Trophoblast cell (in vitro differentiated cells and primary cell): ENCODE measurements at regions not wholly inside any gene's neighbourhood (a gene's known extent, or its start where the extent isn't known, plus 50 kb on each side); places are given as distances from the start of the nearest gene placed in this dataset.

Source experiments
- DNase-seq, 2 donors: peaks; one replicate each; pipeline ENCODE4 v3.0.0-alpha.2; 2016
- H2AFZ ChIP-seq: 2 replicates; pipeline ENCODE4 v1.6.1; 2013; ENCODE audit warnings: low read length, moderate library complexity, mild to moderate bottlenecking; ENCODE audit not compliant: insufficient read depth, poor library complexity
- H2AK5ac ChIP-seq: 2 replicates; pipeline ENCODE4 v1.6.1; 2013; ENCODE audit warnings: mild to moderate bottlenecking, low read length
- H2BK120ac ChIP-seq: 2 replicates; pipeline ENCODE4 v1.6.1; 2013; ENCODE audit warnings: low read length, mild to moderate bottlenecking, moderate library complexity; ENCODE audit not compliant: insufficient read depth, poor library complexity
- H2BK12ac ChIP-seq: 2 replicates; pipeline ENCODE4 v1.6.1; 2013; ENCODE audit warnings: mild to moderate bottlenecking, low read length, moderate library complexity
- H2BK5ac ChIP-seq: 2 replicates; pipeline ENCODE4 v1.6.1; 2013; ENCODE audit warnings: low read length, low read depth, moderate library complexity, mild to moderate bottlenecking; ENCODE audit not compliant: poor library complexity
- H3K14ac ChIP-seq: 2 replicates; pipeline ENCODE4 v1.6.1; 2013; ENCODE audit warnings: mild to moderate bottlenecking, low read length
- H3K18ac ChIP-seq: 2 replicates; pipeline ENCODE4 v1.6.1; 2013; ENCODE audit warnings: mild to moderate bottlenecking, low read length
- H3K23ac ChIP-seq: 2 replicates; pipeline ENCODE4 v1.6.1; 2013; ENCODE audit warnings: low read length
- H3K27ac ChIP-seq: 2 replicates; pipeline ENCODE4 v1.5.1; 2013; ENCODE audit warnings: low read depth, mild to moderate bottlenecking, inconsistent platforms, low read length, moderate library complexity
- H3K27me3 ChIP-seq: 2 replicates; pipeline ENCODE4 v1.6.1; 2013; ENCODE audit warnings: inconsistent platforms, mild to moderate bottlenecking, low read length, moderate library complexity; ENCODE audit not compliant: insufficient read depth
- H3K36me3 ChIP-seq, 2 experiments: 1 replicate in 1 of 2; 2 replicates in 1 of 2; pipeline ENCODE4 v1.6.1; 2013; ENCODE audit warnings: low read length in 2 of 2, mild to moderate bottlenecking in 2 of 2, moderate library complexity in 1 of 2; ENCODE audit not compliant: insufficient read depth in 2 of 2, control insufficient read depth in 1 of 2
- H3K4ac ChIP-seq: 2 replicates; pipeline ENCODE4 v1.6.1; 2013; ENCODE audit warnings: low read depth, mild to moderate bottlenecking, low read length, moderate library complexity
- H3K4me1 ChIP-seq, 2 experiments: 1 replicate in 1 of 2; 2 replicates in 1 of 2; pipeline ENCODE4 v1.6.1; 2013; ENCODE audit warnings: low read length in 2 of 2, mild to moderate bottlenecking in 2 of 2, moderate library complexity in 1 of 2; ENCODE audit not compliant: insufficient read depth in 2 of 2, control insufficient read depth in 1 of 2
- H3K4me2 ChIP-seq: 2 replicates; pipeline ENCODE4 v1.6.1; 2013; ENCODE audit warnings: inconsistent platforms, mild to moderate bottlenecking, low read length, moderate library complexity
- H3K4me3 ChIP-seq: 2 replicates; pipeline ENCODE4 v1.5.1; 2013; ENCODE audit warnings: mild to moderate bottlenecking, low read depth, low read length, inconsistent platforms
- H3K79me1 ChIP-seq: one replicate; pipeline ENCODE4 v1.6.1; 2013; ENCODE audit warnings: low read length
- H3K79me2 ChIP-seq: 2 replicates; pipeline ENCODE4 v1.6.1; 2013; ENCODE audit warnings: low read length, mild to moderate bottlenecking; ENCODE audit not compliant: control insufficient read depth, insufficient read depth, poor library complexity
- H3K9ac ChIP-seq: 2 replicates; pipeline ENCODE4 v1.6.1; 2013; ENCODE audit warnings: mild to moderate bottlenecking, low read length
- H3K9me3 ChIP-seq: 2 replicates; pipeline ENCODE4 v1.6.1; 2013; ENCODE audit warnings: low read depth, mild to moderate bottlenecking, control low read depth, inconsistent platforms, low read length; ENCODE audit not compliant: insufficient read depth
- H4K12ac ChIP-seq: 2 replicates; pipeline ENCODE4 v1.6.1; 2013; ENCODE audit warnings: low read depth, mild to moderate bottlenecking, low read length, moderate library complexity
- H4K8ac ChIP-seq: 2 replicates; pipeline ENCODE4 v1.6.1; 2013; ENCODE audit warnings: low read depth, mild to moderate bottlenecking, low read length, moderate library complexity
- H4K91ac ChIP-seq: one replicate; pipeline ENCODE4 v1.6.1; 2013; ENCODE audit warnings: low read depth, mild to moderate bottlenecking, low read length, moderate library complexity
- WGBS: extraction: QIAGEN DNeasy Blood & Tissue Kit; methylation state at CpG from one replicate; pipeline ENCODE4 v1.1.7; 2013; ENCODE audit warnings: missing lambda C conversion rate; ENCODE audit not compliant: insufficient read length, insufficient coverage; ENCODE audit errors: extremely low coverage; 5-methylcytosine and 5-hydroxymethylcytosine counted together

GRCh38 chrX:9317176-9317575, 147.7 kb upstream of the TBL1X start:
- no CpG with 5 or more reads among the region's 7 CpGs for WGBS
- H3K4me2 ChIP-seq: no peak overlapping the region
- no peaks in the 10 kb centered on the region for H3K27me3 ChIP-seq
- no peak overlapping the region for H2BK12ac ChIP-seq
- H3K79me1 ChIP-seq: no peaks in the 10 kb centered on the region
- no peak overlapping the region for H2BK5ac ChIP-seq
- no peak overlapping the region for H4K12ac ChIP-seq
- no peaks in the 10 kb centered on the region for H3K79me2 ChIP-seq
- no peak overlapping the region for H3K4ac ChIP-seq
- no peak overlapping the region for H3K4me3 ChIP-seq
- H3K9ac ChIP-seq: no peak overlapping the region
- no peak overlapping the region for H2AK5ac ChIP-seq
- H3K27ac ChIP-seq: no peak overlapping the region
- DNase-seq: no peak
- no peak overlapping the region for H4K91ac ChIP-seq
- no peak overlapping the region for H2BK120ac ChIP-seq
- no peak overlapping the region for H3K18ac ChIP-seq
- H3K36me3 ChIP-seq: no peaks in the 10 kb centered on the region
- no peak overlapping the region for H3K14ac ChIP-seq
- no peak overlapping the region for H2AFZ ChIP-seq
- H3K9me3 ChIP-seq: no peaks in the 10 kb centered on the region
- no peaks in the 10 kb centered on the region for H3K4me1 ChIP-seq
- no peak overlapping the region for H3K23ac ChIP-seq
- H4K8ac ChIP-seq: no peak overlapping the region

GRCh38 chrX:9318213-9318612, 146.6 kb upstream of the TBL1X start:
- Histone ChIP-seq H3K4me3 (no peak overlapping the region), H2BK120ac (no peak overlapping the region)
- WGBS: no CpG with 5 or more reads among the region's 3 CpGs

GRCh38 chrX:9318766-9319165, 146.1 kb upstream of the TBL1X start:
- no peaks in the 10 kb centered on the region for H3K36me3 ChIP-seq
- WGBS: no CpG with 5 or more reads among the region's 14 CpGs

More at GRCh38 chrX:9318213-9318612, 146.6 kb upstream of the TBL1X start:
- no peak overlapping the region for H2AK5ac ChIP-seq
- H2AFZ ChIP-seq: no peak overlapping the region
- no peak for DNase-seq
- H3K23ac ChIP-seq: no peak overlapping the region
- H3K36me3 ChIP-seq: no peaks in the 10 kb centered on the region
- H3K27me3 ChIP-seq: no peaks in the 10 kb centered on the region
- H4K12ac ChIP-seq: no peak overlapping the region
- no peak overlapping the region for H4K91ac ChIP-seq
- H3K79me1 ChIP-seq: no peaks in the 10 kb centered on the region
- H3K27ac ChIP-seq: no peak overlapping the region
- no peak overlapping the region for H2BK12ac ChIP-seq
- H3K9me3 ChIP-seq: no peaks in the 10 kb centered on the region
- H3K79me2 ChIP-seq: no peaks in the 10 kb centered on the region
- H4K8ac ChIP-seq: no peak overlapping the region
- no peak overlapping the region for H3K14ac ChIP-seq
- no peaks in the 10 kb centered on the region for H3K4me1 ChIP-seq
- H3K9ac ChIP-seq: no peak overlapping the region
- no peak overlapping the region for H3K4me2 ChIP-seq
- no peak overlapping the region for H3K18ac ChIP-seq
- no peak overlapping the region for H3K4ac ChIP-seq
- no peak overlapping the region for H2BK5ac ChIP-seq

GRCh38 chrX:9320940-9321339, 143.9 kb upstream of the TBL1X start:
- no peak overlapping the region for H3K4me3 ChIP-seq
- no peak overlapping the region for H2BK12ac ChIP-seq
- H3K79me1 ChIP-seq: no peaks in the 10 kb centered on the region
- H3K4ac ChIP-seq: no peak overlapping the region
- no peak overlapping the region for H3K4me2 ChIP-seq
- no peaks in the 10 kb centered on the region for H3K9me3 ChIP-seq
- H2AFZ ChIP-seq: no peak overlapping the region
- no peaks in the 10 kb centered on the region for H3K79me2 ChIP-seq
- DNase-seq: no peak
- H4K91ac ChIP-seq: no peak overlapping the region
- no peak overlapping the region for H2BK120ac ChIP-seq
- H2AK5ac ChIP-seq: no peak overlapping the region
- no peak overlapping the region for H3K14ac ChIP-seq
- H3K27ac ChIP-seq: no peak overlapping the region
- WGBS: no CpG with 5 or more reads among the region's 7 CpGs
- no peak overlapping the region for H2BK5ac ChIP-seq
- no peak overlapping the region for H4K8ac ChIP-seq
- no peaks in the 10 kb centered on the region for H3K36me3 ChIP-seq
- H3K18ac ChIP-seq: no peak overlapping the region
- H4K12ac ChIP-seq: no peak overlapping the region
- H3K23ac ChIP-seq: no peak overlapping the region
- H3K9ac ChIP-seq: no peak overlapping the region
- H3K27me3 ChIP-seq: no peaks in the 10 kb centered on the region
- no peaks in the 10 kb centered on the region for H3K4me1 ChIP-seq

More at GRCh38 chrX:9318766-9319165, 146.1 kb upstream of the TBL1X start:
- Histone ChIP-seq H2AFZ (no peak overlapping the region), H3K4me2 (no peak overlapping the region), H3K4me3 (no peak overlapping the region), H3K14ac (no peak overlapping the region), H4K91ac (no peak overlapping the region), H2BK12ac (no peak overlapping the region), H3K27ac (no peak overlapping the region), H4K8ac (no peak overlapping the region), H2BK5ac (no peak overlapping the region), H3K4me1 (no peaks in the 10 kb centered on the region), H3K4ac (no peak overlapping the region), H3K79me1 (no peaks in the 10 kb centered on the region), H3K9ac (no peak overlapping the region), H3K23ac (no peak overlapping the region), H2BK120ac (no peak overlapping the region), H2AK5ac (no peak overlapping the region), H3K18ac (no peak overlapping the region), H4K12ac (no peak overlapping the region), H3K27me3 (no peaks in the 10 kb centered on the region), H3K79me2 (no peaks in the 10 kb centered on the region), H3K9me3 (no peaks in the 10 kb centered on the region)
- DNase-seq: no peak
